ENCODE measurements at regions not wholly inside any gene's neighbourhood (a gene's known extent, or its start where the extent isn't known, plus 50 kb on each side); places are given as distances from the start of the nearest gene placed in this dataset.

DNA sequence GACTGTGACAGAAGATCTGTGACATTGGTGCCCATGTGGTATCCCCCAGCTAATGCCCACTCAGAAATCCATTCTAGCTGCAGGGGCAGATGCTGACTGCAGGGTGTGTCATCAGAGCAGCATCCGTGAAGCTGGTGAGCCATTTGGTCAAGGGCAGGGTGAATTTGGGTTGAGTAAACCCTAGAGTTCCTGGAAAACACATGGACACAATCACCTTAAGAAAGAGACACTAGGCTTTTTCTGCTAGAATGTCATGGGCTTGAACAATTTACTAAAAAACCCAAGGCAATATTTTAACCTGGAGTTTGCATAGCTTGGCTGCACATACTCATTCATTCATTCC, 100.0 kb downstream of the ADAMTS15 start:
- Histone ChIP-seq H3K4me3 (ENCODE audit: low read length in 2 of 2) (no peak overlapping the region), H3K27me3 (ENCODE audit: control insufficient read depth in 1 of 2, insufficient read depth in 2 of 2, low read length in 1 of 2) (no peaks in the 10 kb centered on the region), H3K4me1 (ENCODE audit: control insufficient read depth in 1 of 2, insufficient read depth in 2 of 2, low read length in 2 of 2) (no peaks in the 10 kb centered on the region), H3K27ac (ENCODE audit: low read depth in 1 of 2, low read length in 2 of 2) (no peak overlapping the region), H3K9me3 (ENCODE audit: control insufficient read depth, low read length) (no peaks in the 10 kb centered on the region), H3K36me3 (ENCODE audit: control insufficient read depth in 1 of 2, insufficient read depth in 2 of 2, low read length in 1 of 2) (no peaks in the 10 kb centered on the region)
- 93 to 96% methylated on average over 1 of the region's 1 CpG for WGBS, 2 donors
- intact Hi-C loops (cut with DNase I): no loop called here
- ATAC-seq (ENCODE audit: low FRiP score): no peak
- no peak for DNase-seq

DNA sequence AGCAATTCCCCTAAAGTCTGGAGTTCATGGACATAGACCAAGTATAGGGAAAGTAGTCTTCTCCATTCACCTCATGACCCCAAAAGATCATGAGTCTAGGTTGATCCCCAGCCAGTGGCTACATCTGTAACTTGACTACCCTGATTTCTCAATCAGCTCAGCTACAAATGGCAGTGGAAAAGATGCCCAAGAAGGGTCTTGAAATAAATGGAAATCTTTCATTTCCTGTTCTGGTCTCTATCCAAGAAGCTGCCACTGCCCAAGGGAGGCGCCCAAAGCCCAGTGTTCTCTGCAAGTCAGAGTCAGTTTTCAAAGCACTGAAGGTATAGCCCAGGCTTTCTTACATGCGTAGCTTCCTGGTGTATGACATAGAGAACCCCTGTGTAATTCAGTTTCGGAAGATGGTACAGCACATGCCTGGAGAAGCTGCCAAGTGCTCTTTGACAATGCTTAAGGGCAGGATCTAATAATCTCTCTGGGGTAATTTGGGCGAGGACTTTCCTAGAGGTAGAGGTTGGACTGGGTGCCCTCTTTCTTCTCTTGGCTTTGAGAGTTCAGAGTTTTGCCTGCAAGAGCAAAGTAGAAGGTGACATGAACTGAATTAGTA, 101.1 kb downstream of the ADAMTS15 start:
- intact Hi-C loops (cut with DNase I): no loop called here
- no peak overlapping the region for H3K4me3 ChIP-seq (ENCODE audit: low read length in 2 of 2)
- DNase-seq (no peak), ATAC-seq (ENCODE audit: low FRiP score) (no peak)
- H3K27me3 ChIP-seq (ENCODE audit: control insufficient read depth in 1 of 2, insufficient read depth in 2 of 2, low read length in 1 of 2): no peaks in the 10 kb centered on the region
- H3K27ac ChIP-seq (ENCODE audit: low read depth in 1 of 2, low read length in 2 of 2): no peak overlapping the region
- H3K9me3 ChIP-seq (ENCODE audit: control insufficient read depth, low read length): no peaks in the 10 kb centered on the region
- H3K4me1 ChIP-seq (ENCODE audit: control insufficient read depth in 1 of 2, insufficient read depth in 2 of 2, low read length in 2 of 2): no peaks in the 10 kb centered on the region
- WGBS, 2 donors: 85 to 98% methylated on average over 4 of the region's 4 CpGs
- no peaks in the 10 kb centered on the region for H3K36me3 ChIP-seq (ENCODE audit: control insufficient read depth in 1 of 2, insufficient read depth in 2 of 2, low read length in 1 of 2)

DNA sequence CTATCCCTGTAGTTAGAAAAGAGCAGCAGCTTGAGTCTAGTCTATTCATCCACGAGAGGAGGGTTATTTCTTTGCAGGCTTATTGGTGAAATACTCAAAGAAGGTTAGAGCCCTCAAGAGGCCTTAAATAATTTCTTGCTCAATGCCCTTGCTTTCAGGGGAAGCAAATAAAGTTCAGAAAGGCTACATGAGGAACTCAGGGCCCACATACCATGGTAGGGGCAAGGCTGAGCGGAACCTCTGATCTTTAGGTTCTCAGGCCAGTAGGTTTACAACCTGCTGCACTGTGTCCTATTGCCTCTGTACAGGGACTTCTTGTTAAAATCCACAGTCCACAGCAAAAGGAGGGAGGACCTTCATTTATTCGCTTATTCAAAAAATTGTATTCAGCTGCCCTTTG, 101.7 kb downstream of the ADAMTS15 start:
- WGBS, 2 donors: 94 to 99% methylated on average over 3 of the region's 3 CpGs
- intact Hi-C loops (cut with DNase I): no loop called here

DNA sequence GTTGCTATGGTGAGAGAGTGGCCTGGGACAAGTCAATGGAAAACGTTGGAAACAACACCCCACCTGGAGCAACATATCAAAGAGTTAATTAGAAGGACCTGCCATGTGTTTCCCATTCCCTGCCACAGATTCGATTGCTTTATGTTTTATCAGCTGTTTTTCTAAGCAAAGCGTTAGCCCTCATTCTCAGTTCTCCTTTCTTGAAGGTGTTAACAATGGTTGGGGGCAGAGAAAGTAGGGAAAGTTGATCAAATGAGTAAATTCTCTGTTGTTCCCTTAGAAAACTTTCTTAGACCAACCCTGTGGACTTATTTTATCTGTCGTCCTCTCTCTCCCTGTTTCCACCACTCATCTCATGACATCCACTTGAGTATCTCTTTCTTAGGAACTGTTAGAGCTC, 102.5 kb downstream of the ADAMTS15 start:
- Histone ChIP-seq H3K4me3 (ENCODE audit: low read length in 2 of 2) (no peak overlapping the region), H3K27me3 (ENCODE audit: control insufficient read depth in 1 of 2, insufficient read depth in 2 of 2, low read length in 1 of 2) (no peaks in the 10 kb centered on the region), H3K4me1 (ENCODE audit: control insufficient read depth in 1 of 2, insufficient read depth in 2 of 2, low read length in 2 of 2) (no peaks in the 10 kb centered on the region), H3K27ac (ENCODE audit: low read depth in 1 of 2, low read length in 2 of 2) (no peak overlapping the region), H3K36me3 (ENCODE audit: control insufficient read depth in 1 of 2, insufficient read depth in 2 of 2, low read length in 1 of 2) (no peaks in the 10 kb centered on the region), H3K9me3 (ENCODE audit: control insufficient read depth, low read length) (no peaks in the 10 kb centered on the region)
- intact Hi-C loops (cut with DNase I): no loop called here
- DNase-seq (no peak), ATAC-seq (ENCODE audit: low FRiP score) (no peak)
- 76 to 82% methylated on average over 4 of the region's 4 CpGs for WGBS, 2 donors

More for the DNA sequence above, 101.7 kb downstream of the ADAMTS15 start:
- Histone ChIP-seq H3K27ac (ENCODE audit: low read depth in 1 of 2, low read length in 2 of 2) (no peak overlapping the region), H3K9me3 (ENCODE audit: control insufficient read depth, low read length) (no peaks in the 10 kb centered on the region), H3K27me3 (ENCODE audit: control insufficient read depth in 1 of 2, insufficient read depth in 2 of 2, low read length in 1 of 2) (no peaks in the 10 kb centered on the region), H3K4me1 (ENCODE audit: control insufficient read depth in 1 of 2, insufficient read depth in 2 of 2, low read length in 2 of 2) (no peaks in the 10 kb centered on the region), H3K36me3 (ENCODE audit: control insufficient read depth in 1 of 2, insufficient read depth in 2 of 2, low read length in 1 of 2) (no peaks in the 10 kb centered on the region), H3K4me3 (ENCODE audit: low read length in 2 of 2) (no peak overlapping the region)
- no peak for ATAC-seq (ENCODE audit: low FRiP score)
- no peak for DNase-seq

DNA sequence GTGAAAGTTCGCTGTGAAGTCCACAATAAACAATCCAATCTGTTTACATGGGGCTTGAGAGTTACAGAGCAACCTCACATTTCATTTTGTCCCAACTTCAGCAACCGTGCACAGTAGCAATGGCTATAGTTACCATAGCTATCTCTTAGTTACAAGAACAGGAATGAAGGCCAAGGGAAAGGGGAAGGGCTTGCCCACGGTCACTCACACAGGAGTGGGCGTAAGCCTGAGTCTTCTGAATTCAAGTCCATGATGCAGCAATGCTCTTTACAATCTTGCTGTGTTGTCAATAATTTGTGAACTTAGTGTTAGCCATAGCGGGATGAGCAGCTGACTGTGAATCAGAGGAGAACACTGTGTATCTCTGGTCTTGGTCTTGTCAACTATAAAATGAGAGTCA, 102.9 kb downstream of the ADAMTS15 start:
- DNase-seq (no peak), ATAC-seq (ENCODE audit: low FRiP score) (no peak)
- Histone ChIP-seq H3K27me3 (ENCODE audit: control insufficient read depth in 1 of 2, insufficient read depth in 2 of 2, low read length in 1 of 2) (no peaks in the 10 kb centered on the region), H3K4me3 (ENCODE audit: low read length in 2 of 2) (no peak overlapping the region), H3K36me3 (ENCODE audit: control insufficient read depth in 1 of 2, insufficient read depth in 2 of 2, low read length in 1 of 2) (no peaks in the 10 kb centered on the region), H3K27ac (ENCODE audit: low read depth in 1 of 2, low read length in 2 of 2) (no peak overlapping the region), H3K4me1 (ENCODE audit: control insufficient read depth in 1 of 2, insufficient read depth in 2 of 2, low read length in 2 of 2) (no peaks in the 10 kb centered on the region), H3K9me3 (ENCODE audit: control insufficient read depth, low read length) (no peaks in the 10 kb centered on the region)
- 92 to 94% methylated on average over 5 of the region's 5 CpGs for WGBS, 2 donors
- intact Hi-C loops (cut with DNase I): no loop called here

DNA sequence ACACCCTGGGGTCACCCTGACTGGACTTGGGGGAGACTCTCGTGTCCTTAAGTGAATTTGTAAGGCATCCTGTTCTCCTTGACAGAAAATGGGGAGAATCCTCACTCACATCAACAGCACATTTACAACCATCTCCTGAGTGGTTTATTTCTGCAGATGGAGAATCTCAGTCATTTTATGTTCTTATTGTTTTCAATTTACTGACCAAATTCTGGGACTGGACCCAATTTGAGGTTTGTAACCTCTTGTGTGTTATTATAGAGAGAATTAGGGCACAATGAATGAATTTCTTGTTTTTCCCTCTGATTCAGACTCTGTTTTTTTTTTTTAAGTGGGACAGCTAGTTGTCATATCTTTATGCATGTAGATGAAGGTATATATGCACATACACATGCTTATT, 104.9 kb downstream of the ADAMTS15 start:
- intact Hi-C loops (cut with DNase I): no loop called here
- Histone ChIP-seq H3K36me3 (ENCODE audit: control insufficient read depth in 1 of 2, insufficient read depth in 2 of 2, low read length in 1 of 2) (no peaks in the 10 kb centered on the region), H3K4me1 (ENCODE audit: control insufficient read depth in 1 of 2, insufficient read depth in 2 of 2, low read length in 2 of 2) (no peaks in the 10 kb centered on the region), H3K9me3 (ENCODE audit: control insufficient read depth, low read length) (no peaks in the 10 kb centered on the region), H3K27me3 (ENCODE audit: control insufficient read depth in 1 of 2, insufficient read depth in 2 of 2, low read length in 1 of 2) (no peaks in the 10 kb centered on the region), H3K4me3 (ENCODE audit: low read length in 2 of 2) (no peak overlapping the region), H3K27ac (ENCODE audit: low read depth in 1 of 2, low read length in 2 of 2) (no peak overlapping the region)
- ATAC-seq (ENCODE audit: low FRiP score) (no peak), DNase-seq (no peak)
- 87 to 95% methylated on average over 1 of the region's 1 CpG for WGBS, 2 donors

DNA sequence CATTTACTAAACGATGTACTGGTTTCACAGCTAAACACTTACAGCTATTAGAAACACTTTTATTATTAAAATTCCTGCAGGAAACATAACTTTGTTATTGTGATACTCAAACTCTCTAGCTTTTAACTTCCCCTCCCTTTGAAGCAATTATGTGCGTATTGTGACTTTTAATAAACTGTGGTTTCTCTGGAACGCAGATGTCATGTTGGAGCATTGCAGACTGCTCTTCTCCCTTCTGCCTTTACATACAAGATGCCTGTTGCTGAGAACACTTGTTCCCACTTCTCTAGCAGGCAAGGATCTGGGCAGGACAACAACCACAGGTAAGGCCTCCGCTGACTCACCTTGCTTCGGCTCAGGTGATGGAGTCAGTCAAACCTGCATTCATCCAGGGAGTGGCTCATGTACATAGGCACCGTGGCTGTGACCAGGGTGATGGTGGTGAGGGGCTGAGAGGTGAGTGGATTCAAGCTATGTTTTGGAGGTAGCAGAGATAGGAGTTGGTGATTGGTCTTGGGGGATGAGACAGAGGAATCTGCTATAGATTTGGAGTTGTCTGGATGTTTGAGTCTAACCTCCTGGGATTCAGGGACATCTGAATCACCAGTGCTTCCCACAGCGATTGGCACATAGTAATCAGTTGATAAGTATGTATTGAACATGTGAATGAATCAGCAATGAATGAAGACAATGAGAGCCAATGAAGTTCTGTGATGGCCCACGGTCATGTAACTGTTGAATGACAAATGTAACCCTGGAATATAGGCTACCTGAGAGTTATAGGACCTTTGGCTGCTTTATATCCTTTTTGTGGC, 106.0 kb downstream of the ADAMTS15 start:
- DNase-seq (no peak), ATAC-seq (ENCODE audit: low FRiP score) (no peak)
- H3K9me3 ChIP-seq (ENCODE audit: control insufficient read depth, low read length): no peaks in the 10 kb centered on the region
- no peak overlapping the region for H3K4me3 ChIP-seq (ENCODE audit: low read length in 2 of 2)
- no peaks in the 10 kb centered on the region for H3K36me3 ChIP-seq (ENCODE audit: control insufficient read depth in 1 of 2, insufficient read depth in 2 of 2, low read length in 1 of 2)
- no peak overlapping the region for H3K27ac ChIP-seq (ENCODE audit: low read depth in 1 of 2, low read length in 2 of 2)
- no peaks in the 10 kb centered on the region for H3K27me3 ChIP-seq (ENCODE audit: control insufficient read depth in 1 of 2, insufficient read depth in 2 of 2, low read length in 1 of 2)
- intact Hi-C loops (cut with DNase I): no loop called here
- WGBS, 2 donors: 95 to 96% methylated on average over 8 of the region's 8 CpGs
- H3K4me1 ChIP-seq (ENCODE audit: control insufficient read depth in 1 of 2, insufficient read depth in 2 of 2, low read length in 2 of 2): no peaks in the 10 kb centered on the region

DNA sequence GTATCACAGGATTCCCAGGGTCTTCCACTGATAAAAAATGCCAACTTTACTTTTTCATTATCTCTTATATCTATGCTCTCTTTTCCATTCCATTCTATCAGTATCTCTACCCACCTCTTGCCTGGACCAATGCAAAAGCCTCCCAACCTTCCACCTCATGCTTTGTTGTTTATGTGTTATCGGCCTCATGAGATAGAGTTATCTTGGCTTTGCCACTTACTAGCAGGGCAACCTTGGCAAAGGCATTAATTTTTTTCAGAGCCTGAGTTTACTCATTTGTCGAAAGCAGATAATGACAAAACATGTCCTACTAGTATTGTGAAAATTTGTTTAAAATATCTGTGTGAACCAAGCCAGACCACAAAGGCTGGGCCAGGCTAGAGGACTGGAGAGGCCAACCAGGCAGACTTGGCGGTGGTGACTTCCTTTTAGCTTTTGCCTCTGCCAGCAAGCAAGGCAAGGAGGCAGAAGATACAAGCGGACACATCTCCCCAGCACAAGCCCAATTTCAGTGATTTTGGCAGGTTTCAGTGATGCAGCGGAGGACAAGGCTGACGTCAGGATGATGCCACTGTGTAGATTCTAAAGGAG, 106.9 kb downstream of the ADAMTS15 start:
- ATAC-seq (ENCODE audit: low FRiP score) (no peak), DNase-seq (peak in 1 of 2 donors; percentile 70)
- Histone ChIP-seq H3K4me1 (ENCODE audit: control insufficient read depth in 1 of 2, insufficient read depth in 2 of 2, low read length in 2 of 2) (no peaks in the 10 kb centered on the region), H3K4me3 (ENCODE audit: low read length in 2 of 2) (no peak overlapping the region), H3K27ac (ENCODE audit: low read depth in 1 of 2, low read length in 2 of 2) (no peak overlapping the region), H3K9me3 (ENCODE audit: control insufficient read depth, low read length) (no peaks in the 10 kb centered on the region), H3K27me3 (ENCODE audit: control insufficient read depth in 1 of 2, insufficient read depth in 2 of 2, low read length in 1 of 2) (no peaks in the 10 kb centered on the region), H3K36me3 (ENCODE audit: control insufficient read depth in 1 of 2, insufficient read depth in 2 of 2, low read length in 1 of 2) (no peaks in the 10 kb centered on the region)
- WGBS, 2 donors: 67 to 74% methylated on average over 6 of the region's 6 CpGs
- intact Hi-C loops (cut with DNase I): no loop called here
